Muscle layer of duodenum (tissue), 2 donors: ENCODE measurements at regions not wholly inside any gene's neighbourhood (a gene's known extent, or its start where the extent isn't known, plus 50 kb on each side); places are given as distances from the start of the nearest gene placed in this dataset.

Experiments
- H3K27ac ChIP-seq: one replicate; pipeline ENCODE4 v1.7.0; 2013; ENCODE audit warnings: mild to moderate bottlenecking, low read length
- H3K27me3 ChIP-seq: one replicate; pipeline ENCODE4 v1.7.0; 2013; ENCODE audit warnings: low read depth, mild to moderate bottlenecking, control low read depth, low read length
- H3K36me3 ChIP-seq, 2 donors: one replicate each; pipeline ENCODE4 v1.7.0; 2013; ENCODE audit warnings: low read length in 2 of 2, control low read depth in 1 of 2, mild to moderate bottlenecking in 1 of 2; ENCODE audit not compliant: insufficient read depth in 2 of 2, control insufficient read depth in 1 of 2
- H3K4me1 ChIP-seq, 2 donors: one replicate each; pipeline ENCODE4 v1.7.0; 2013; ENCODE audit warnings: low read length in 2 of 2, mild to moderate bottlenecking in 2 of 2, control low read depth in 1 of 2, moderate library complexity in 1 of 2; ENCODE audit not compliant: insufficient read depth in 2 of 2, control insufficient read depth in 1 of 2
- H3K4me3 ChIP-seq, 2 donors: one replicate each; pipeline ENCODE4 v1.7.0; 2013; ENCODE audit warnings: low read length in 2 of 2, low read depth in 1 of 2, mild to moderate bottlenecking in 1 of 2
- H3K9me3 ChIP-seq, 2 donors: one replicate each; pipeline ENCODE4 v1.7.0; 2013; ENCODE audit warnings: low read length in 2 of 2, control low read depth in 1 of 2, mild to moderate bottlenecking in 1 of 2; ENCODE audit not compliant: control insufficient read depth in 1 of 2
- donor health status: healthy.

DNA sequence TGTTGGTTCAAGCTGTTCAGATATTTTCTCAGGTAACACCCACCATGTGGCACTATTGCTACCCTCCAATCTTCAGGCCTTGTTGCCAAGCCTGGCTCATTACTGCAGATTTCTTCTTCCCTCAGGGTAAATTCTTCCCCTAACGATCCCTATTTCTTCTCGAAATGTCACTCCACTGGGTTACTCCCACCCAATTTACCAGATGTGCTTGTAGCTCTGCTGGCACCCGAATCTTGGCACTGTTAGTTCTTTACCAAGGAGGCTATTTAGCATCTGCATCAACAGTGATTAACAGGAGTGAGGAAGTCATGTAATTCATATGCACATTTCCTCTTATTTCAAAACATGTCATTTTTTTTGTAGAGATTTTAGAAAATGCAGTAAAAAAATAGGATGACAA, 217.1 kb upstream of the CYRIA start:
- Histone ChIP-seq H3K9me3 (no peaks in the 10 kb centered on the region), H3K4me1 (no peaks in the 10 kb centered on the region), H3K27ac (no peak overlapping the region), H3K4me3 (no peak overlapping the region), H3K27me3 (no peaks in the 10 kb centered on the region), H3K36me3 (no peaks in the 10 kb centered on the region)

- no peaks in the 10 kb centered on the region for H3K4me1 ChIP-seq
Observed at GRCh38 chr2:16881122-16881521, 215.5 kb upstream of the CYRIA start.

DNA sequence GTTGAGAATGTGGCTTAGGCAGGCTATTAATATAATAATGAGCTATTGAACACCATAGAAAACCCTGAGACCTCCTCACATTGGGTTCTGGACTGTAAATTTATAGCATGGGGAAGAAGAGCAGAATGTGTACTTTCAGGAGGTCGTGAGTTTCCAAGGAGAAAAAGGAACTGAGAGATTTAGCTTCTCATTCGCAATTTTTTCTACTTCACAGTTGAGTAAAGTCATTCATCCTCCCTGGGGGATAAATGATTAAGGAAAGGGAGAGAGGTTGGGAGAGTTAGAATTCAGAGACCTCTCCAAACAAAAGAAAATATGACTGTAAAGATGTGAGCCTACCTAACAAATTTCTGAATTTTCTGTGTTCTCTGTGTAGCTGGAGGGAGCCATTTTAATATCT, 205.8 kb upstream of the CYRIA start:
- Histone ChIP-seq H3K27ac (no peak overlapping the region), H3K36me3 (no peaks in the 10 kb centered on the region), H3K9me3 (no peaks in the 10 kb centered on the region), H3K27me3 (no peaks in the 10 kb centered on the region), H3K4me1 (no peaks in the 10 kb centered on the region), H3K4me3 (no peak overlapping the region)

More at GRCh38 chr2:16881122-16881521, 215.5 kb upstream of the CYRIA start:
- no peaks in the 10 kb centered on the region for H3K27me3 ChIP-seq
- no peak overlapping the region for H3K4me3 ChIP-seq
- no peaks in the 10 kb centered on the region for H3K9me3 ChIP-seq
- H3K27ac ChIP-seq, result no peak overlapping the region
- H3K36me3 ChIP-seq, result no peaks in the 10 kb centered on the region

DNA sequence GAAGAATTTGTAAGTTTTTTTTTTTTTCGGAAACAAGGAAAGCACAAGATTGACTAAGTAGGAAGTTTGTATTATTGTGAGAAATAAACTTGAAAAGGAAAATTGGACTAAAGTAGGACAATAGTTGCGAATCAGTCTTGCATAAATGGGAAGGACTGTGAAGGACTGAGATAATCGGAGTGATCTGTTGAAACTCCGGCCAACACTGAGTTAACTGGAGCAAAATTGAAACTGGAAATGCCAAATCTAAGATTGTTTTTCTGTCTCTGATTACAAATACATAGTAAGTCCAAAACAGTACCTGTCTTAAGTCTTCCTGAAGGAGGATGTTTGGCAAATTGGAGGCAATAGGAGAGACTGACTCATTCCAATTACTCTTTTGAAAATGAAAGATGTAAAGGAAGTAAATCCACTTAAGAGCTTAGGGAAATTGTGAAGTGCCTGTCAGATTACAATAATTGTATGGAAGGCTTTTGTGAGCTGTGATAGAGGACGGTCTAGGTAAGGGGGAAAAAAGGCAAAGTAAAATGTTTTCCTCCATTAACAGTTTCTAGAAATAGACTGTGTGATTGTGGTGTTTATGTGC, 204.9 kb upstream of the CYRIA start:
- Histone ChIP-seq H3K36me3 (no peaks in the 10 kb centered on the region), H3K9me3 (no peaks in the 10 kb centered on the region), H3K27ac (no peak overlapping the region), H3K4me3 (no peak overlapping the region), H3K27me3 (no peaks in the 10 kb centered on the region), H3K4me1 (no peaks in the 10 kb centered on the region)

DNA sequence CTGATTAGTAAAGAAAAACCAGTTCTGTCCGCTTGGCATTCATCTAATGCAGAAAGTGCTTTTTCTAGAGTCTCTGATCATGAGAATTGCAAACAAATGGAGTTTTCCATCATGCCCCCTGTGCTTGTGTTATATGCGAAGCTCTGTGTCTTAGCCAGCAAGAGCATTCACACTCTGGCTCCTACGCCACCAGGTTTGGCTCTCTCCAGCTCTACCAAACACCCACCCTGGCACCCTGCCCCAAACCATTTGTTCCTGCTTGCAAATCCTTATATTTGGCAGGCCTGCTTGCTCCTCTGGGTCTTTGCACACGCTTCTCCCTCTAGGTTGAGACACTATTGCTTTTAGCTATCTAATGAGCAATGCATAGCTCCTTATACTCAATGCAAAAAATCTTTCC, 204.1 kb upstream of the CYRIA start:
- Histone ChIP-seq H3K36me3 (no peaks in the 10 kb centered on the region), H3K9me3 (no peaks in the 10 kb centered on the region), H3K4me3 (no peak overlapping the region), H3K27ac (no peak overlapping the region), H3K27me3 (no peaks in the 10 kb centered on the region), H3K4me1 (no peaks in the 10 kb centered on the region)

GRCh38 chr2:16862471-16862870, 196.8 kb upstream of the CYRIA start:
- no peak overlapping the region for H3K27ac ChIP-seq
- no peaks in the 10 kb centered on the region for H3K36me3 ChIP-seq
- H3K9me3 ChIP-seq, result no peaks in the 10 kb centered on the region
- no peak overlapping the region for H3K4me3 ChIP-seq
- H3K4me1 ChIP-seq, result no peaks in the 10 kb centered on the region
- H3K27me3 ChIP-seq, result no peaks in the 10 kb centered on the region

GRCh38 chr2:16861530-16861929, 195.9 kb upstream of the CYRIA start:
- no peaks in the 10 kb centered on the region for H3K36me3 ChIP-seq
- no peak overlapping the region for H3K27ac ChIP-seq
- no peaks in the 10 kb centered on the region for H3K9me3 ChIP-seq
- no peaks in the 10 kb centered on the region for H3K27me3 ChIP-seq
- no peaks in the 10 kb centered on the region for H3K4me1 ChIP-seq
- no peak overlapping the region for H3K4me3 ChIP-seq

- Histone ChIP-seq H3K36me3 (no peaks in the 10 kb centered on the region), H3K4me1 (no peaks in the 10 kb centered on the region), H3K27me3 (no peaks in the 10 kb centered on the region), H3K27ac (no peak overlapping the region), H3K9me3 (no peaks in the 10 kb centered on the region), H3K4me3 (no peak overlapping the region)
Observed at GRCh38 chr2:16861111-16861510, 195.5 kb upstream of the CYRIA start.

GRCh38 chr2:16860627-16861026, 195.0 kb upstream of the CYRIA start:
- Histone ChIP-seq H3K36me3 (no peaks in the 10 kb centered on the region), H3K4me3 (no peak overlapping the region), H3K9me3 (no peaks in the 10 kb centered on the region), H3K27me3 (no peaks in the 10 kb centered on the region), H3K27ac (no peak overlapping the region), H3K4me1 (no peaks in the 10 kb centered on the region)

DNA sequence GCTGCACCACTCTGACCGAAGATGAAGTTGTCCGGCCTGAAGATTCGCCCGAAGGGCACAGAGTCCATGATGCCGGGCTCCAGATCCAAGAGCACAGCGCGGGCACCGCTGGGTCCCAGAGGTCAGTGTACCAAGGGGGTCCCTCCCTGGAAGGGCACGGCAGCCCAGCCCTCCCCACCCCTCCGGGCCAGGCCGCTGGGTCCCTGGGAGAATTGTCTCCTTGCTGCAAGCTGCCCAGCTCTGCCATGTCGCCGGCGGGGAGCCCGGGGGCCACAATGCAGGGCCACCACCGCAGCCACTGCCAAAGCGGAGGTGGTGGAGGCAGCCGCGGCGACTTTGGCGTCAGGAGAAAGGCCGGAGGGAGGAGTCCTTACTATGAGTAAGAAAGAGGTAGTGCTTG, 189.5 kb upstream of the CYRIA start:
- Histone ChIP-seq H3K27ac (no peak overlapping the region), H3K36me3 (no peaks in the 10 kb centered on the region), H3K9me3 (no peaks in the 10 kb centered on the region), H3K27me3 (no peaks in the 10 kb centered on the region), H3K4me1 (no peaks in the 10 kb centered on the region), H3K4me3 (no peak overlapping the region)

DNA sequence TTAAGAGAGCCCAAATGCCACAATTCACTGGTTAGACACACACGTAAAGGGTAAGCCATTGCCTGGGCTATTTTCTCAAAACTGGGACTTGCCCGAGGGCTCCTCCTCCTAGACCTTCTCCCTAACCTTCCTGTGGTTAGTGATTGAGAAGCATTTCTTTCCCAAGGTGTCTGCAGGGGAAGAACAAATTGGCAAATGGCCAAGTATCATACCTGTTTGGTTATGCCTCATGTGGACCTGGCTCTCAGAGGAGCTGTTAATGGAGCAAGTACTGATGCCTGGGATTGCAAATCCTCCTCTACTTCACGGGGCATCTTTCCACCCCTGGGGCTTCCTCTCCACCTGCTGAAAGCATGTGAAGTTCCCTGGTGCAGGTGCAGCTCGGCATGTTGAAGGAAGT, 187.5 kb upstream of the CYRIA start:
- Histone ChIP-seq H3K9me3 (no peaks in the 10 kb centered on the region), H3K4me1 (no peaks in the 10 kb centered on the region), H3K4me3 (no peak overlapping the region), H3K27ac (no peak overlapping the region), H3K36me3 (no peaks in the 10 kb centered on the region), H3K27me3 (no peaks in the 10 kb centered on the region)

GRCh38 chr2:16852651-16853050, 187.0 kb upstream of the CYRIA start:
- Histone ChIP-seq H3K27ac (no peak overlapping the region), H3K4me3 (no peak overlapping the region), H3K4me1 (no peaks in the 10 kb centered on the region), H3K36me3 (no peaks in the 10 kb centered on the region), H3K27me3 (no peaks in the 10 kb centered on the region), H3K9me3 (no peaks in the 10 kb centered on the region)
